COLO668 (cell line): ENCODE measurements at regions not wholly inside any gene's neighbourhood (a gene's known extent, or its start where the extent isn't known, plus 50 kb on each side); places are given as distances from the start of the nearest gene placed in this dataset.
"Not testable (repeated sequence)": the region's sequence is repeated elsewhere in the genome, so short reads cannot be mapped to it uniquely, and the experiment has no call there.

Experiments
- DNase-seq: peaks from one replicate; lab custom pipeline; 2025; ENCODE audit not compliant: unreplicated experiment; lab: John Stamatoyannopoulos, UW

- DNase-seq, result no peak
Measured at GRCh38 chr7:148507787-148508186, 82.8 kb upstream of the C7orf33 start.

DNA sequence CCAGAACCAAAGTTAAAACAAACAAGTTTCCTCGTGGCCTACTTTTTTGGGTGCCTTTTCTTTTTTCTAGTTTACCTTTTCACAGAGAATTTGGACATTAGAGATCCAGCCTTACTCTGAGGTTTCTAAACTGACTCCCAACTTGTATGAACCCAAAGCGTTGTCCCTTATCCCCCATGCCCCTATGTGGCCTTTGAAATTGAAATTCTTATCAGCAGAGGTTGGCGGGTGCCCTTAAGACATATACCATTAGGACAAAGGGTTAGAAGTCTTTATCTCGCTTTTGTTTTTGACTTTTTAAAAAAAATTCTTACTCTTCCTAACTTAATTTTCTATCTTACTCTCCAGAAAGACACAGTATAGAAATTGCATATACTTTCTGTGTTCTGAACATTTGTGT is 76.3 kb upstream of the C7orf33 start:
- DNase-seq, result no peak

DNA sequence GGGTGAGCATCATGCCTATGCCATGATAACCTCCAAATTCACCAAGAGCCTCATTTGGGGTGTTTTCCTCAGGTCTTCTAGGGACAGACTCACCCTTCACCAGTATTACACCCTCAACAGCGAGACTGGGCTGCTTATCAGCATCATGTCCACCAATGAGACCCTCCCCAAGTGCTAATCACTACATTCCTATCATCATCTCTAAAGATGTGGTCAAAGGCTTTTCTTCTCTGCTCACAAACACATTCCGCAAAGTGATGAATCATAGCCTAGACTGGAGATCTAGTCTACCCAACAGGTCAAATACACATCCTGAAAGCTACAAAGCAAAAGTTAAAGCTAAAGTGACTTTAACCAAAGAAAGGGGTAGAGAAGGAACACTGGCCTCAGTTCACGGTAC is 75.3 kb upstream of the C7orf33 start:
- no peak for DNase-seq

DNA sequence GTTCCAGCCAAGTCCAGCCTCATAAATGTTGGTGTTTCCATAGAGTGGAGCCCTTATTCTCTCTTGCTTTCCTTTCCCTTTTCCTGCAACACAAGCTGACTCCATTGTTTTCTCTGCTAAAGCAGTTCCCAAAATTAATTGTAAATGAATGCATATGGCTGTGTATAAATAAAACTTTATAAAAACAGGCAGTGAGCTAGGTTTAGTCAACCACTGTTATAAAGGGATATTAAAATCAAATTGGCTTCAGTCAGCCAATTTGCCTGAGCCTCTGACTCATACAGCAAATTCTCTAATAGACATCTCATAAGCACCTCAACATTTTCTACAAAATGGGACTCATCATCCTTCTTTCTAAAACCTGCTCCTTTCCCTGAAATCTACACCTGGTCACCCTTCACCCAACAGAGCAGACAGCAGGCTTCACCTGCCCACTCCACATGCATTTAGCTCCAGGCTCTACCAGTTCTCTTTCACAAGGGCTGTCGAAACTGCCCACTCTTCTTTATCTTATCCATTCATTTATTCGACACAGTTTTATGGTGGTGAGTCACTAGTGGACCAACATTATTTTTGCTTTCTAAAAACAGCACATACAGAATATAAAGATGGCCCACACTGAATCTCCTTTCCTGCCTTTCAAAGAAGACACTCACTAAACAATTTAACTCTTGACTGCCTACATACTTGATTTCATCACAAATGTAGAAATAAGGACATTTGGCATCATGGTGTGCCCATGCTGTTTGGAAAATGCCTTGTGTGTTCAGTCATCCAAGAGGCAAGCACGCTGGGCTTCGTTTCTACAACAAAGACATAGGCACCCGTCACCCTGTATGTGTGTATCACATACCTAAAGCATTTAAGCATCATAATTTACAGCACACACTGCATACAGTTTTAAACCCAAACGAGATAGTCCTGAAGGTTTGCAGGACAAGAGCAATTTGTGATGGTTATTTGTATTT is 74.6 kb upstream of the C7orf33 start:
- no peak for DNase-seq

- not testable (repeated sequence) for DNase-seq
Measured at GRCh38 chr7:148519386-148519785, 71.2 kb upstream of the C7orf33 start.

DNA sequence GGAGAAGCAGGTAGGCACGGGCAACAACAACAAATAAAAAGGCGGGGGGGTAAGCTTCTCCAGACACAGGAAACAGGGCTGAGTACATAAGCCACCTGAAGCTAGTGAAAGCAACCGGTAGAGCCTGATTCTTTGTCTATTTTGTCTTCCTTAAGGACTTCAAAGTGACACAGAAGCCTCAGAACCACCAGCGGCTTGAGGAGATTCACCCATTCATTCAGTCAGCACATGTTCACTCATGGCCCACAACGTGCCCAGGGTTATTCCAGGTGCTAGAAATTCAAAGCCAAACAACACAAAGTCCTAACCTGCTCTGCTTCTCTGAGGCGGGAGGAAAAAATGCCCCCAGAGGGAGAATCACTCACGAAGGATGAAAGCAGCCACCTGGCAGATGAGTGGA is 69.3 kb upstream of the C7orf33 start:
- DNase-seq, result no peak

GRCh38 chr7:148523550-148523949 is 67.0 kb upstream of the C7orf33 start:
- no peak for DNase-seq

DNA sequence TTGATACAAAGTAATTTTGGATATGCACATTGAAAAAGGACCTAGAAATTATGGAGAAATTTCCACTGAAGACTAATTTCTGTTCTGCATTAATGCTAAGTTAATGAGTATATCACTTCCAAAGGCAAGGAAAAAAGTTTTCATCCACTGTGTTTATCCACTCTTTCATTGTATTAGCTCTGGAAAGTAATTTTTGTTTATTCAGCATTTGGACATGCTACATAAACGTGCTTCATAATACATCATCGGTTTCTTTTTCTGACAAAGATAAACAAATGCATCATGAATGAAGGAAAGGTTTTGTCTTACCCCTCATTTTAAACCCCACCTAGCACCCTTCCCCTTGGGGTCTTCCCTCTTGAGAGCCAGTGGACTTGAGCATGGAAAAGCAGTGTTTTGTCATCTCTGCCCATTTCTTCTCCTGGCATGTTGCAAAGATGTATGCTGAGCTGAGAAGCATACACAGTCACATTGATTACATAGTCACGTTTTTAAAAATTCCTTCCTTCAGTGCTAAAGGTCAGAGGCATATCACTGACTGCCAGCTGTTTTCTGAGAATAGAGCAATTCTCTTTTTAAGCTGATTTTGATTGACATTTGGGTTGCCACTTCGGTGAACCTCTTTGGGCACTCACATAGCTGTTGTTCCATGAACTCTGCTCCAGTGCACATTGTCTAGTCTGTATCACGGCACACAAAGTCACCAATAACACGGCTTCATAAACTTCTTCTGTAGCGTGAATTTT is 65.9 kb upstream of the C7orf33 start:
- DNase-seq, result no peak

GRCh38 chr7:148527717-148528168 is 62.8 kb upstream of the C7orf33 start:
- peak; percentile 80 for DNase-seq

GRCh38 chr7:148535217-148535616 is 55.3 kb upstream of the C7orf33 start:
- no peak for DNase-seq

- no peak for DNase-seq
Measured at GRCh38 chr7:148537435-148537834, 53.1 kb upstream of the C7orf33 start.

GRCh38 chr7:148540041-148540738 is 50.4 kb upstream of the C7orf33 start:
- no peak for DNase-seq
